DOHH2 (cell line): ENCODE measurements at regions not wholly inside any gene's neighbourhood (a gene's known extent, or its start where the extent isn't known, plus 50 kb on each side); places are given as distances from the start of the nearest gene placed in this dataset.

Experiments used
- EZH2phosphoT487 ChIP-seq: fragments of 200-600 bp; sonication (generic); IDR thresholded peaks from 2 replicates; pipeline ENCODE4 v1.6.1; 2017; ENCODE audit warnings: borderline replicate concordance, mild to moderate bottlenecking, antibody characterized with exemption, low read length, moderate library complexity, mixed read lengths
- TF ChIP-seq, protein P1 (sequence below): fragments of 200-600 bp; sonication (generic); IDR thresholded peaks from one replicate; pipeline ENCODE4 v1.5.1; 2014; ENCODE audit warnings: antibody characterized with exemption, mild to moderate bottlenecking, low read depth, low read length; ENCODE audit not compliant: poor library complexity, severe bottlenecking

DNA sequence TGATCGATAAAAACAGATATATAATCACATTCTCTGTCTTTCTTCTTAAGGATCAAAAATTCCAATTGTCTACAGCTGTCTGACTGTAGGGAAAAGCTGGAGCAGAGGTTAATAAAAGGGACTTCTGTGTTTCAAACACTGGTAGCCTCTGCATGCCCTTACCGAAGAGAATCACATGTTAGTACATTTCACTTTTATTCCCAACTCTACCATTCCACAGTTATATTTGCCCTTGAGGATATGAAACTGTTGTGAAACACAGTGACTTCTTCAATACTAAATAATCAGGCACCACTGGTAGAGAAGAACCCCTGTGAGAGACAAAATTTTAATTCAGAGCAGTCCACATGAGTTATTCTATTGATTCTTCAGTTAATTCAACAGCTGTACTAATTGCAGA is 1187.3 kb upstream of the CITED2 start:
- TF ChIP-seq, protein P1, sequence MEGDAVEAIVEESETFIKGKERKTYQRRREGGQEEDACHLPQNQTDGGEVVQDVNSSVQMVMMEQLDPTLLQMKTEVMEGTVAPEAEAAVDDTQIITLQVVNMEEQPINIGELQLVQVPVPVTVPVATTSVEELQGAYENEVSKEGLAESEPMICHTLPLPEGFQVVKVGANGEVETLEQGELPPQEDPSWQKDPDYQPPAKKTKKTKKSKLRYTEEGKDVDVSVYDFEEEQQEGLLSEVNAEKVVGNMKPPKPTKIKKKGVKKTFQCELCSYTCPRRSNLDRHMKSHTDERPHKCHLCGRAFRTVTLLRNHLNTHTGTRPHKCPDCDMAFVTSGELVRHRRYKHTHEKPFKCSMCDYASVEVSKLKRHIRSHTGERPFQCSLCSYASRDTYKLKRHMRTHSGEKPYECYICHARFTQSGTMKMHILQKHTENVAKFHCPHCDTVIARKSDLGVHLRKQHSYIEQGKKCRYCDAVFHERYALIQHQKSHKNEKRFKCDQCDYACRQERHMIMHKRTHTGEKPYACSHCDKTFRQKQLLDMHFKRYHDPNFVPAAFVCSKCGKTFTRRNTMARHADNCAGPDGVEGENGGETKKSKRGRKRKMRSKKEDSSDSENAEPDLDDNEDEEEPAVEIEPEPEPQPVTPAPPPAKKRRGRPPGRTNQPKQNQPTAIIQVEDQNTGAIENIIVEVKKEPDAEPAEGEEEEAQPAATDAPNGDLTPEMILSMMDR: no peak
- no peak for TF ChIP-seq EZH2phosphoT487
